Kidney capillary endothelial cell (primary cell): ENCODE measurements at regions not wholly inside any gene's neighbourhood (a gene's known extent, or its start where the extent isn't known, plus 50 kb on each side); places are given as distances from the start of the nearest gene placed in this dataset.
A peak's percentile ranks its signal among the peaks of the same experiment; 100 is the strongest.

Experiments used
- DNase-seq: peaks from one replicate; pipeline ENCODE4 v3.0.0-alpha.2; 2018; ENCODE audit warnings: low spot score

GRCh38 chr9:135340726-135341475 is 138.7 kb upstream of the PPP1R26 start:
- no peak for DNase-seq

GRCh38 chr9:135341612-135342169 is 137.9 kb upstream of the PPP1R26 start:
- DNase-seq, result no peak

- no peak for DNase-seq
These were observed 137.1 kb upstream of the PPP1R26 start for GRCh38 chr9:135342206-135343130.

GRCh38 chr9:135343136-135343535 is 136.4 kb upstream of the PPP1R26 start:
- no peak for DNase-seq

GRCh38 chr9:135343837-135344522 is 135.6 kb upstream of the PPP1R26 start:
- peak; percentile 40 for DNase-seq

GRCh38 chr9:135344523-135344901 is 135.1 kb upstream of the PPP1R26 start:
- DNase-seq, result no peak

GRCh38 chr9:135344915-135345500 is 134.6 kb upstream of the PPP1R26 start:
- DNase-seq, result no peak

- no peak for DNase-seq
These were observed 133.7 kb upstream of the PPP1R26 start for GRCh38 chr9:135345775-135346433.

- no peak for DNase-seq
These were observed 133.0 kb upstream of the PPP1R26 start for GRCh38 chr9:135346438-135347050.

GRCh38 chr9:135347461-135347860 is 132.1 kb upstream of the PPP1R26 start:
- DNase-seq, result no peak

GRCh38 chr9:135348076-135348787 is 131.3 kb upstream of the PPP1R26 start:
- no peak for DNase-seq

- DNase-seq, result no peak
These were observed 130.8 kb upstream of the PPP1R26 start for GRCh38 chr9:135348788-135349150.

- no peak for DNase-seq
These were observed 130.2 kb upstream of the PPP1R26 start for GRCh38 chr9:135349212-135350002.

- no peak for DNase-seq
These were observed 129.6 kb upstream of the PPP1R26 start for GRCh38 chr9:135350003-135350315.

- no peak for DNase-seq
These were observed 125.6 kb upstream of the PPP1R26 start for GRCh38 chr9:135353935-135354334.

- no peak for DNase-seq
These were observed 124.0 kb upstream of the PPP1R26 start for GRCh38 chr9:135355521-135356011.

- no peak for DNase-seq
These were observed 123.6 kb upstream of the PPP1R26 start for GRCh38 chr9:135356021-135356420.

- no peak for DNase-seq
These were observed 122.8 kb upstream of the PPP1R26 start for GRCh38 chr9:135356796-135357195.

GRCh38 chr9:135357863-135358551 is 121.6 kb upstream of the PPP1R26 start:
- no peak for DNase-seq
